CD8-positive, alpha-beta memory T cell (primary cell): ENCODE measurements at regions not wholly inside any gene's neighbourhood (a gene's known extent, or its start where the extent isn't known, plus 50 kb on each side); places are given as distances from the start of the nearest gene placed in this dataset.
"Not testable (repeated sequence)": the region's sequence is repeated elsewhere in the genome, so short reads cannot be mapped to it uniquely, and the experiment has no call there.

Experiments used
- CTCF ChIA-PET: fragments of 350-600 bp; sonication (Branson Sonifier 250); formaldehyde crosslinking; loops from one replicate; lab custom pipeline; 2021; ENCODE audit warnings: antibody characterized with exemption; lab: Charles Lee
- POLR2A ChIA-PET: fragments of 350-600 bp; sonication (Branson Sonifier 250); formaldehyde crosslinking; loops from one replicate; lab custom pipeline; 2021; ENCODE audit warnings: antibody characterized with exemption; lab: Charles Lee
- DNase-seq, 5 donors: peaks; one replicate each; pipeline versions ENCODE4 v3.0.0 to v3.0.0-alpha.2; 2020 to 2022; ENCODE audit warnings: mixed read lengths in 1 of 5
- H3K27ac ChIP-seq: one replicate; pipeline ENCODE4 v1.7.0; 2013; ENCODE audit warnings: low read depth, mild to moderate bottlenecking, low read length, moderate library complexity
- H3K27me3 ChIP-seq: 2 replicates; pipeline ENCODE4 v1.7.0; 2013; ENCODE audit warnings: low read length, mild to moderate bottlenecking; ENCODE audit not compliant: insufficient read depth, poor library complexity, severe bottlenecking
- H3K36me3 ChIP-seq: 2 replicates; pipeline ENCODE4 v1.7.0; 2013; ENCODE audit warnings: mild to moderate bottlenecking, low read length, moderate library complexity; ENCODE audit not compliant: insufficient read depth
- H3K4me1 ChIP-seq: 2 replicates; pipeline ENCODE4 v1.7.0; 2013; ENCODE audit warnings: mild to moderate bottlenecking, low read length, moderate library complexity; ENCODE audit not compliant: insufficient read depth
- H3K4me3 ChIP-seq: 2 replicates; pipeline ENCODE4 v1.7.0; 2013; ENCODE audit warnings: mild to moderate bottlenecking, low read length
- H3K9me3 ChIP-seq: 2 replicates; pipeline ENCODE4 v1.7.0; 2013; ENCODE audit warnings: mild to moderate bottlenecking, low read length
- H3K27ac Mint-ChIP-seq, 8 donors: one replicate each; pipeline ENCODE4 v1.8.0; 2020 to 2021; ENCODE audit warnings: mixed read lengths in 8 of 8, mild to moderate bottlenecking in 6 of 8, inconsistent platforms in 3 of 8, moderate library complexity in 3 of 8
- H3K27me3 Mint-ChIP-seq, 2 donors: one replicate each; pipeline ENCODE4 v1.8.0; 2020 to 2021; ENCODE audit warnings: mixed read lengths in 2 of 2, mild to moderate bottlenecking in 1 of 2, moderate library complexity in 1 of 2
- H3K36me3 Mint-ChIP-seq, 3 donors: one replicate each; pipeline ENCODE4 v1.8.0; 2020 to 2021; ENCODE audit warnings: mixed read lengths in 3 of 3, inconsistent platforms in 1 of 3, mild to moderate bottlenecking in 1 of 3
- H3K4me1 Mint-ChIP-seq, 3 donors: one replicate each; pipeline ENCODE4 v1.8.0; 2020 to 2021; ENCODE audit warnings: mixed read lengths in 3 of 3, inconsistent platforms in 1 of 3, mild to moderate bottlenecking in 1 of 3
- H3K4me3 Mint-ChIP-seq, 7 donors: one replicate each; pipeline ENCODE4 v1.8.0; 2020 to 2021; ENCODE audit warnings: mixed read lengths in 7 of 7, mild to moderate bottlenecking in 6 of 7, moderate library complexity in 4 of 7, inconsistent platforms in 2 of 7
- H3K9me3 Mint-ChIP-seq, 5 donors: one replicate each; pipeline ENCODE4 v1.8.0; 2020 to 2022; ENCODE audit warnings: mixed read lengths in 5 of 5, mild to moderate bottlenecking in 3 of 5, moderate library complexity in 2 of 5, inconsistent platforms in 1 of 5

DNA sequence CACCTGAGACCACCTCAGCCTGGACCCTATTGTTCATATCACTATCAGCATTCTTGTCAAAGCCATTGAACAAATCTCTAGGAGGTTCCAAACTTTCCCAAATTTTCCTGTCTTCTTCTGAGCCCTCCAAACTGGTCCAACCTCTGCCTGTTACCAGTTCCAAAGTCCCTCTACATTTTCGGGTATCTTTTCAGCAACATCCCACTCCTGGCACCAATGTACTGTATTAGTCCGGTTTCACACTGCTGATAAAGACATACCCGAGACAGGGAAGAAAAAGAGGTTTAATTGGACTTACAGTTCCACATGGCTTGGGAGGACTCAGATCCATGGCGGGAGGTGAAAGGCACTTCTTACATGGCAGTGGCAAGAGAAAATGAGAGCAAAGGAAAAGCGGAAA is 101.9 kb downstream of the ANXA2 start:
- POLR2A ChIA-PET, H3K4me1 Mint-ChIP-seq, DNase-seq, H3K4me3 Mint-ChIP-seq, H3K9me3 Mint-ChIP-seq, H3K27me3 ChIP-seq, H3K27ac ChIP-seq, H3K9me3 ChIP-seq, H3K36me3 ChIP-seq, H3K4me3 ChIP-seq, H3K4me1 ChIP-seq, H3K36me3 Mint-ChIP-seq, H3K27ac Mint-ChIP-seq, CTCF ChIA-PET: not testable (repeated sequence)
- H3K27me3 Mint-ChIP-seq = peaks cover 6 to 18% of the 10 kb centered on the region in 2 donors

GRCh38 chr15:60297047-60297446 is 100.7 kb downstream of the ANXA2 start:
- Mint-ChIP-seq H3K4me1 (no peaks in the 10 kb centered on the region), H3K27ac (no peak overlapping the region), H3K9me3 (peaks cover 0 to 2% (median 0%) of the 10 kb centered on the region in 5 donors), H3K4me3 (no peak overlapping the region), H3K36me3 (no peaks in the 10 kb centered on the region), H3K27me3 (peaks cover 6 to 14% of the 10 kb centered on the region in 2 donors)
- no peak for DNase-seq
- Histone ChIP-seq H3K4me3 (no peak overlapping the region), H3K36me3 (no peaks in the 10 kb centered on the region), H3K4me1 (no peaks in the 10 kb centered on the region), H3K27me3 (peaks cover 4% of the 10 kb centered on the region), H3K9me3 (no peaks in the 10 kb centered on the region), H3K27ac (no peak overlapping the region)
- CTCF ChIA-PET = no interaction called here
- POLR2A ChIA-PET = no interaction called here
